ENCODE measurements at regions not wholly inside any gene's neighbourhood (a gene's known extent, or its start where the extent isn't known, plus 50 kb on each side); places are given as distances from the start of the nearest gene placed in this dataset.

DNA sequence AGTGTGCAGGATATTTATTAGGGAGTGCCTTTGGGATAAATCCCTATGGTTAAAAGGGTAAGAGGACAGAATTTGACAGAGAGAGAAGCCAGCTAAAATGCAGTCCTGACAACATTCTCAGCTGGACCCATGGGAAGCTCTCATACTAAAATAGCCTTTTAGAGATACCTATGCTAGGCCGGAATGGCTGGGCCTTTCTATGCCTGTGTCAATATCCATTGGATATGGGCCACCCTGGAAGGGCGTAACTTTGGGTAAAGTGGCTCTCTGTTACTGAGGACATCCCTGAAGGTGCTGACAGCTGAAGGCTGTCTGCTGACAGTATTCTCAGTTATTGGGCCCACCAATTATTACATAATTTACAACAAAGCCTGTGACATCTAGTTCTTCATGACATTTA lies 613.0 kb upstream of the B3GALT2 start:
- H3K27me3 ChIP-seq (ENCODE audit: control insufficient read depth in 2 of 2, insufficient read depth in 2 of 2, low read length in 2 of 2), result no peaks in the 10 kb centered on the region
- no peak overlapping the region for H3K9ac ChIP-seq (replicated peaks; ENCODE audit: extremely low read depth, insufficient read depth, low read length)
- H3K9me3 ChIP-seq (replicated peaks; ENCODE audit: control insufficient read depth, insufficient read depth, low read length), result no peaks in the 10 kb centered on the region
- dilution Hi-C loops (cut with MboI; ENCODE audit: extremely low pct_ligation_motif_present, low sequenced_read_pairs), result no loop called here
- no peak overlapping the region for H3K4me3 ChIP-seq (replicated peaks in 1 of 3; ENCODE audit: insufficient read depth in 1 of 3, low read depth in 1 of 3, low read length in 3 of 3)
- TF ChIP-seq, protein P1, sequence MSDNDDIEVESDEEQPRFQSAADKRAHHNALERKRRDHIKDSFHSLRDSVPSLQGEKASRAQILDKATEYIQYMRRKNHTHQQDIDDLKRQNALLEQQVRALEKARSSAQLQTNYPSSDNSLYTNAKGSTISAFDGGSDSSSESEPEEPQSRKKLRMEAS (IDR thresholded peaks at IDR 0.05; ENCODE audit: insufficient read depth, insufficient read length), result no peak
- TF ChIP-seq POLR2A (IDR thresholded peaks at IDR 0.05; ENCODE audit: low read depth, low read length) (no peak), GATA2 (IDR thresholded peaks at IDR 0.05; ENCODE audit: insufficient read depth, insufficient read length, low read depth, low read length) (no peak), POLR2AphosphoS5 (IDR thresholded peaks at IDR 0.05; ENCODE audit: insufficient read depth, low read depth, low read length) (no peak), JUN (IDR thresholded peaks at IDR 0.05; ENCODE audit: borderline replicate concordance, insufficient read depth, insufficient read length, low read depth) (no peak), MYC (IDR thresholded peaks at IDR 0.05; ENCODE audit: low read depth, low read length) (no peak), FOS (IDR thresholded peaks at IDR 0.05; ENCODE audit: borderline replicate concordance, insufficient read depth, low read length) (no peak), EZH2 (IDR thresholded peaks at IDR 0.05; ENCODE audit: borderline replicate concordance, low read depth, low read length, severe bottlenecking) (no peak)
- TF ChIP-seq, protein P2, sequence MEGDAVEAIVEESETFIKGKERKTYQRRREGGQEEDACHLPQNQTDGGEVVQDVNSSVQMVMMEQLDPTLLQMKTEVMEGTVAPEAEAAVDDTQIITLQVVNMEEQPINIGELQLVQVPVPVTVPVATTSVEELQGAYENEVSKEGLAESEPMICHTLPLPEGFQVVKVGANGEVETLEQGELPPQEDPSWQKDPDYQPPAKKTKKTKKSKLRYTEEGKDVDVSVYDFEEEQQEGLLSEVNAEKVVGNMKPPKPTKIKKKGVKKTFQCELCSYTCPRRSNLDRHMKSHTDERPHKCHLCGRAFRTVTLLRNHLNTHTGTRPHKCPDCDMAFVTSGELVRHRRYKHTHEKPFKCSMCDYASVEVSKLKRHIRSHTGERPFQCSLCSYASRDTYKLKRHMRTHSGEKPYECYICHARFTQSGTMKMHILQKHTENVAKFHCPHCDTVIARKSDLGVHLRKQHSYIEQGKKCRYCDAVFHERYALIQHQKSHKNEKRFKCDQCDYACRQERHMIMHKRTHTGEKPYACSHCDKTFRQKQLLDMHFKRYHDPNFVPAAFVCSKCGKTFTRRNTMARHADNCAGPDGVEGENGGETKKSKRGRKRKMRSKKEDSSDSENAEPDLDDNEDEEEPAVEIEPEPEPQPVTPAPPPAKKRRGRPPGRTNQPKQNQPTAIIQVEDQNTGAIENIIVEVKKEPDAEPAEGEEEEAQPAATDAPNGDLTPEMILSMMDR (IDR thresholded peaks at IDR 0.05; ENCODE audit: extremely low read depth in 1 of 2, insufficient read depth in 1 of 2, low read depth in 1 of 2, low read length in 2 of 2), result no peak
- ChIA-PET POLR2A (no interaction called here), CTCF (no interaction called here)
- DNase-seq (ENCODE audit: low read depth, low spot score) (no peak), FAIRE-seq (no peak)
- no peaks in the 10 kb centered on the region for H3K9me1 ChIP-seq (replicated peaks; ENCODE audit: control insufficient read depth, extremely low read depth, insufficient read depth, low read length)
- intact Hi-C loops (cut with micrococcal nuclease), result no loop called here
- no peak overlapping the region for H2AFZ ChIP-seq (ENCODE audit: low read depth, low read length)
- no peaks in the 10 kb centered on the region for H3K4me1 ChIP-seq (ENCODE audit: control insufficient read depth, extremely low read depth, insufficient read depth, low read length)
- BruUV-seq (replicated peaks), result no TSS peak
- H3K27ac ChIP-seq (ENCODE audit: insufficient read depth, low read depth, low read length), result no peak overlapping the region
- H4K20me1 ChIP-seq (replicated peaks; ENCODE audit: control insufficient read depth, extremely low read depth, insufficient read depth, low read length), result no peaks in the 10 kb centered on the region
- no peaks in the 10 kb centered on the region for H3K79me2 ChIP-seq (ENCODE audit: control insufficient read depth, insufficient read depth, low read length)
- no peak overlapping the region for H3K4me2 ChIP-seq (ENCODE audit: insufficient read depth, low read length)
- no peaks in the 10 kb centered on the region for H3K36me3 ChIP-seq (ENCODE audit: control insufficient read depth in 2 of 2, extremely low read depth in 1 of 2, insufficient read depth in 2 of 2, low read length in 2 of 2)
